ENCODE measurements at regions not wholly inside any gene's neighbourhood (a gene's known extent, or its start where the extent isn't known, plus 50 kb on each side); places are given as distances from the start of the nearest gene placed in this dataset.

DNA sequence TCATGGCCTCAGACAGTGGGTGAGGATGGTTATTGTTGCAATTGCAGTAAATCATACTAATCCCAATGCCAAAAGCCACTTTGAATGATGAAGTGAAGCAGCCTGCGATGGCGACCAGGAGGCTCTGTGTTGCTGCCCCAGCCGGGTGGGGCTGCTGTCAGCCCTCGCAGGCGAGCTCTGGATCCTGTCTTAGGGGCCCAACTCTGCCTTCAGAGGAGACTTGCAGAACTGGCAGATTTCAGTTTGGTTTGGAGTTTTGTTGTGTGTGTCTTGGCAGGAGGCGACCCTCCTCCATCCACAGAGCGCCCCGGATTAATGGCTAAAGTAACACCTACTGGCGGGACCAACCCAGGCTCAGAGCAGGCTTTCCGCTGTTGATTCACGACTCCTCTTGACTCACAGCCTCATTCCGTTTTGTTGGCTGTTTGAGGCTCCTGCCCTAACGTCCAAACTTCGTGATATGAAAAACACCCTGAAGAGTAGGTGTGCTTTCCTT, 67.9 kb upstream of the BMPER start:
- TF ChIP-seq CTCF (IDR thresholded peaks at IDR 0.05) (no peak), POLR2A (IDR thresholded peaks at IDR 0.05) (no peak)

Data from heart left ventricle (tissue), 13 donors.